Calu3 (cell line): ENCODE measurements at regions not wholly inside any gene's neighbourhood (a gene's known extent, or its start where the extent isn't known, plus 50 kb on each side); places are given as distances from the start of the nearest gene placed in this dataset.
"Not testable (repeated sequence)": the region's sequence is repeated elsewhere in the genome, so short reads cannot be mapped to it uniquely, and the experiment has no call there.

ENCODE experiments used
- BruUV-seq: library from RNA; stranded (reverse); fragments of 400-500 nt; replicated peaks from 2 replicates; lab custom pipeline; 2021; lab: Mats Ljungman, UMichigan
- CTCF ChIA-PET: fragments of 300-600 bp; sonication (Branson Sonifier 250); formaldehyde crosslinking; loops from one replicate; lab custom pipeline; 2022; ENCODE audit warnings: antibody characterized with exemption; lab: Charles Lee
- DNase-seq: peaks from one replicate; pipeline ENCODE4 v3.0.0; 2022
- H3K27ac Mint-ChIP-seq: one replicate; pipeline ENCODE4 v1.8.0; 2022; ENCODE audit warnings: mixed read lengths; ENCODE audit not compliant: unreplicated experiment
- H3K27me3 Mint-ChIP-seq: one replicate; pipeline ENCODE4 v1.8.0; 2022; ENCODE audit warnings: mixed read lengths; ENCODE audit not compliant: unreplicated experiment
- H3K36me3 Mint-ChIP-seq: one replicate; pipeline ENCODE4 v1.8.0; 2022; ENCODE audit warnings: mild to moderate bottlenecking, moderate library complexity, mixed read lengths; ENCODE audit not compliant: insufficient read depth, unreplicated experiment
- H3K4me1 Mint-ChIP-seq: one replicate; pipeline ENCODE4 v1.8.0; 2022; ENCODE audit warnings: mild to moderate bottlenecking, low read depth, mixed read lengths; ENCODE audit not compliant: unreplicated experiment
- H3K4me3 Mint-ChIP-seq: one replicate; pipeline ENCODE4 v1.8.0; 2022; ENCODE audit warnings: mild to moderate bottlenecking, low read depth, moderate library complexity, mixed read lengths; ENCODE audit not compliant: unreplicated experiment
- H3K9me3 Mint-ChIP-seq: one replicate; pipeline ENCODE4 v1.8.0; 2022; ENCODE audit warnings: low read depth, mixed read lengths; ENCODE audit not compliant: unreplicated experiment
- CTCF ChIP-seq: fragments of 200-600 bp; IDR thresholded peaks from one replicate; pipeline ENCODE4 v1.8.0; 2022; ENCODE audit warnings: antibody characterized with exemption; ENCODE audit not compliant: unreplicated experiment
- intact Hi-C: fragments of 100-400 bp; cut with micrococcal nuclease; formaldehyde crosslinking; loops from one replicate; pipeline ENCODE4 v1.10.0; 2022; ENCODE audit not compliant: unreplicated experiment

- no peak for DNase-seq
- peaks cover 6% of the 10 kb centered on the region for H3K9me3 Mint-ChIP-seq
- no peaks in the 10 kb centered on the region for H3K27me3 Mint-ChIP-seq
- BruUV-seq = no TSS peak
- no peak overlapping the region for H3K4me3 Mint-ChIP-seq
- CTCF ChIA-PET = interaction anchor here (0.6 kb wide), 1 partner anchor 533 kb away, joined by 5 read pairs; no protein-coding TSS in a partner anchor
- H3K27ac Mint-ChIP-seq = no peak overlapping the region
- no peak for TF ChIP-seq CTCF
- H3K4me1 Mint-ChIP-seq = no peaks in the 10 kb centered on the region
- intact Hi-C loops = no loop called here
- no peaks in the 10 kb centered on the region for H3K36me3 Mint-ChIP-seq
Measured at GRCh38 chr11:25628030-25628429, 703.9 kb upstream of the ANO3 start.

DNA sequence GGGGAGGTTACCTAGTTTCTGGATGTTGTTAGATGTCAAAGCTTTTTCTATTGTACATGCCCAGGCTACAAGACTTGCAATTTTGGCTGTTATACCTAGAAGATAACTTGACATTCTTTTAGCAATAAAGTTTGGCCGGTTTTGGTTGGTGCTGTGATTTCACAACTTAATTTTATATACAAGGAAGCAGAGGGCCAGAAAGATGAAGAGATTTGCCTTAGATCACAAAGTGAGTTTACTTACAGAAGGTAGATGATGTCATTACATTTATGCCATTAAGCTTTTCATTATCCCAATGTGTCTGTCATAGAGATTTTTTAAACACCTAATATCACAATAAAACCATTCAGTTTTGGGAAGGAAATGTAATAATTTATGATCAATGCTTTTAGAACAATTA is 698.7 kb upstream of the ANO3 start:
- TF ChIP-seq CTCF = no peak
- H3K27ac Mint-ChIP-seq = no peak overlapping the region
- H3K36me3 Mint-ChIP-seq = no peaks in the 10 kb centered on the region
- intact Hi-C loops = no loop called here
- H3K4me1 Mint-ChIP-seq = no peaks in the 10 kb centered on the region
- H3K27me3 Mint-ChIP-seq = no peaks in the 10 kb centered on the region
- H3K4me3 Mint-ChIP-seq = no peak overlapping the region
- CTCF ChIA-PET = no interaction called here
- no peaks in the 10 kb centered on the region for H3K9me3 Mint-ChIP-seq
- DNase-seq = no peak
- no TSS peak for BruUV-seq

DNA sequence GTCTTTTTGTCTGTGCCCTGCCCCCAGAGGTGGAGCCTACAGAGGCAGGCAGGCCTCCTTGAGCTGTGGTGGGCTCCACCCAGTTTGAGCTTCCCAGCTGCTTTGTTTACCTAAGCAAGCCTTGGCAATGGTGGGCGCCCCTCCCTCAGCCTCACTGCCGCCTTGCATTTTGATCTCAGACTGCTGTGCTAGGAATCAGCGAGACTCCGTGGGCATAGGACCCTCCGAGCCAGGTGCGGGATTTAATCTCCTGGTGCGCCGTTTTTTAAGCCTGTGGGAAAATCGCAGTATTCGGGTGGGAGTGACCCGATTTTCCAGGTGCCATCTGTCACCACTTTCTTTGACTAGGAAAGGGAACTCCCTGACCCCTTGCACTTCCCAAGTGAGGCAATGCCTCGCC is 682.7 kb upstream of the ANO3 start:
- H3K27ac Mint-ChIP-seq, CTCF ChIA-PET, H3K36me3 Mint-ChIP-seq, H3K4me3 Mint-ChIP-seq, DNase-seq, intact Hi-C loops, H3K4me1 Mint-ChIP-seq, H3K9me3 Mint-ChIP-seq, BruUV-seq, H3K27me3 Mint-ChIP-seq: not testable (repeated sequence)

GRCh38 chr11:25650319-25650718 is 681.6 kb upstream of the ANO3 start:
- no peak overlapping the region for H3K4me3 Mint-ChIP-seq
- H3K9me3 Mint-ChIP-seq = no peaks in the 10 kb centered on the region
- CTCF ChIA-PET = no interaction called here
- no peak for TF ChIP-seq CTCF
- intact Hi-C loops = no loop called here
- no peaks in the 10 kb centered on the region for H3K27me3 Mint-ChIP-seq
- no peaks in the 10 kb centered on the region for H3K4me1 Mint-ChIP-seq
- no TSS peak for BruUV-seq
- H3K27ac Mint-ChIP-seq = no peak overlapping the region
- DNase-seq = no peak
- H3K36me3 Mint-ChIP-seq = no peaks in the 10 kb centered on the region

- BruUV-seq = no TSS peak
- no peaks in the 10 kb centered on the region for H3K27me3 Mint-ChIP-seq
- CTCF ChIA-PET = no interaction called here
- DNase-seq = no peak
- no peak overlapping the region for H3K4me3 Mint-ChIP-seq
- peaks cover 7% of the 10 kb centered on the region for H3K4me1 Mint-ChIP-seq
- intact Hi-C loops = no loop called here
- H3K9me3 Mint-ChIP-seq = no peaks in the 10 kb centered on the region
- no peak overlapping the region for H3K27ac Mint-ChIP-seq
- no peaks in the 10 kb centered on the region for H3K36me3 Mint-ChIP-seq
- no peak for TF ChIP-seq CTCF
Measured at GRCh38 chr11:25655636-25656035, 676.3 kb upstream of the ANO3 start.
